ENCODE measurements at regions not wholly inside any gene's neighbourhood (a gene's known extent, or its start where the extent isn't known, plus 50 kb on each side); places are given as distances from the start of the nearest gene placed in this dataset.

- ATAC-seq (no peak), FAIRE-seq (no peak), DNase-seq (ENCODE audit: extremely low read depth in 1 of 4, low spot score in 3 of 4) (no peak)
- H3K4me2 ChIP-seq (ENCODE audit: insufficient read depth, low read length), result no peak overlapping the region
- ChIA-PET CTCF (ENCODE audit: low intra/inter-chr PET ratio) (no interaction called here), POLR2A (no interaction called here)
- no peaks in the 10 kb centered on the region for H3K36me3 ChIP-seq (ENCODE audit: control insufficient read depth, insufficient read depth, low read length)
- no peaks in the 10 kb centered on the region for H3K79me2 ChIP-seq (ENCODE audit: control insufficient read depth, insufficient read depth, low read length)
- in situ Hi-C loops (cut with MboI) (no loop called here), intact Hi-C loops (cut with micrococcal nuclease) (no loop called here)
- no peak overlapping the region for H3K9ac ChIP-seq (ENCODE audit: insufficient read depth in 1 of 2, low read depth in 2 of 2, low read length in 2 of 2)
- no peaks in the 10 kb centered on the region for H3K9me3 ChIP-seq (replicated peaks; ENCODE audit: control insufficient read depth, insufficient read depth, low read depth, low read length)
- WGBS (ENCODE audit: insufficient coverage, low coverage, missing lambda C conversion rate), result 0% methylated on average over 6 of the region's 7 CpGs
- H3K27ac ChIP-seq (ENCODE audit: extremely low read depth, low read depth, low read length), result no peak overlapping the region
- H3K27me3 ChIP-seq (ENCODE audit: control insufficient read depth in 2 of 2, insufficient read depth in 2 of 2, low read length in 2 of 2), result no peaks in the 10 kb centered on the region
- no peaks in the 10 kb centered on the region for H3K9me1 ChIP-seq (ENCODE audit: control insufficient read depth, insufficient read depth, low read length)
- no peak overlapping the region for H3K4me3 ChIP-seq
- no peaks in the 10 kb centered on the region for H3K4me1 ChIP-seq (replicated peaks in 1 of 2; ENCODE audit: control insufficient read depth in 2 of 2, insufficient read depth in 2 of 2, low read length in 2 of 2)
- BruUV-seq (replicated peaks), result no TSS peak
- no peak overlapping the region for H2AFZ ChIP-seq (ENCODE audit: low read depth, low read length)
- H4K20me1 ChIP-seq (replicated peaks; ENCODE audit: control insufficient read depth, insufficient read depth, low read length), result no peaks in the 10 kb centered on the region
- TF ChIP-seq ZNF707 (CRISPR knock-in tag; conservative IDR thresholded peaks at IDR 0.05) (no peak), UBTF (IDR thresholded peaks at IDR 0.05; ENCODE audit: borderline replicate concordance in 1 of 2, low read depth in 2 of 2, low read length in 2 of 2) (no peak), MTA2 (IDR thresholded peaks at IDR 0.05; ENCODE audit: low read depth) (no peak), KAT2B (IDR thresholded peaks at IDR 0.05; ENCODE audit: low read depth, low read length) (no peak), GTF2A2 (tag; IDR thresholded peaks at IDR 0.05) (no peak), ZBTB43 (CRISPR knock-in tag; IDR thresholded peaks at IDR 0.05) (no peak), FIP1L1 (IDR thresholded peaks at IDR 0.05; ENCODE audit: low read depth, low read length, poor library complexity, severe bottlenecking) (no peak), JUNB (CRISPR knock-in tag; conservative IDR thresholded peaks at IDR 0.05) (no peak), TFE3 (CRISPR knock-in tag; IDR thresholded peaks at IDR 0.05) (no peak), CTCFL (IDR thresholded peaks at IDR 0.05; ENCODE audit: borderline replicate concordance, insufficient read depth, low read depth, low read length, poor library complexity, severe bottlenecking) (no peak), MBD1 (CRISPR knock-in tag; IDR thresholded peaks at IDR 0.05) (no peak)
Measured at GRCh38 chr9:13674926-13675637, 395.6 kb upstream of the MPDZ start.

Data from K562 (cell line).